A549 (cell line): ENCODE measurements at regions not wholly inside any gene's neighbourhood (a gene's known extent, or its start where the extent isn't known, plus 50 kb on each side); places are given as distances from the start of the nearest gene placed in this dataset.

Experiments used
- ATAC-seq, 2 experiments: fragments of 200-7000 bp in 1 of 2; fragments of >200 bp in 1 of 2; cut with Nextera tagmentation in 1 of 2; cut with Tn5 transposase in 1 of 2; 3 replicates each; pipeline versions ENCODE4 v1.8.0 to v1.9.1; 2018 to 2020; ENCODE audit warnings: mild to moderate bottlenecking in 1 of 2, moderate library complexity in 1 of 2
- CTCF ChIA-PET: fragments of 300-600 bp; sonication (Branson Sonifier 250); formaldehyde crosslinking; extraction: SDS; loops from one replicate; lab custom pipeline; 2021; ENCODE audit warnings: antibody characterized with exemption, inconsistent platforms; lab: Yijun Ruan, JAX
- POLR2A ChIA-PET: fragments of 350-600 bp; formaldehyde crosslinking; extraction: SDS; loops from one replicate; lab custom pipeline; 2021; ENCODE audit warnings: antibody characterized with exemption, inconsistent platforms; lab: Yijun Ruan, JAX
- DNase-seq, 2 experiments: peaks; one replicate each; pipeline versions ENCODE4 v3.0.0 to v3.0.0-alpha.2; 2011 to 2016; ENCODE audit warnings: low read depth in 1 of 2, low spot score in 1 of 2
- FAIRE-seq: peaks from 2 replicates; lab custom pipeline; 2011; peaks lifted over from hg19 to GRCh38; lab: Jason Lieb, UNC
- H3K27ac ChIP-seq, 2 experiments: fragments of >200 bp; sonication (Bioruptor Twin); formaldehyde crosslinking; 3 replicates each; pipeline ENCODE4 v1.5.1; 2016 to 2017
- H3K4me1 ChIP-seq: fragments of >200 bp; sonication (Bioruptor Twin); formaldehyde crosslinking; 3 replicates; pipeline ENCODE4 v1.6.1; 2016
- H3K4me2 ChIP-seq: fragments of >200 bp; sonication (Bioruptor Twin); formaldehyde crosslinking; 3 replicates; pipeline ENCODE4 v1.6.1; 2016
- H3K4me3 ChIP-seq: fragments of >200 bp; sonication (Bioruptor Twin); formaldehyde crosslinking; 3 replicates; pipeline ENCODE4 v1.5.1; 2016
- H3K9me3 ChIP-seq: fragments of >200 bp; sonication (Bioruptor Twin); formaldehyde crosslinking; 3 replicates; pipeline ENCODE4 v1.6.1; 2016
- CBX2 ChIP-seq: fragments of 200-600 bp; sonication (generic); IDR thresholded peaks from 2 replicates; pipeline ENCODE4 v1.6.1; 2016; ENCODE audit warnings: low read depth, mild to moderate bottlenecking, borderline replicate concordance
- CEBPB ChIP-seq, 2 experiments: fragments of >200 bp in 1 of 2; sonication (Bioruptor Twin) in 1 of 2; formaldehyde crosslinking in 1 of 2; IDR thresholded peaks; 2 replicates each; pipeline ENCODE4 v1.6.1; 2012 to 2016
- CHD2 ChIP-seq: fragments of 150-350 bp; IDR thresholded peaks from 2 replicates; pipeline ENCODE4 v1.6.1; 2014; ENCODE audit warnings: low read length; ENCODE audit not compliant: partially characterized antibody
- EP300 ChIP-seq, 2 experiments: fragments of >200 bp; sonication (Bioruptor Twin); formaldehyde crosslinking; IDR thresholded peaks; 2 replicates in 1 of 2; 3 replicates in 1 of 2; pipeline ENCODE4 v1.6.1; 2016 to 2017
- FOSL2 ChIP-seq, 2 experiments: fragments of 450-650 bp in 1 of 2; fragments of >200 bp in 1 of 2; sonication (Bioruptor Twin) in 1 of 2; formaldehyde crosslinking; IDR thresholded peaks; 2 replicates each; pipeline versions ENCODE4 v1.5.0 to v1.6.1; 2016 to 2020; ENCODE audit warnings: mild to moderate bottlenecking in 1 of 2, moderate library complexity in 1 of 2
- HDAC2 ChIP-seq: fragments of 200-600 bp; sonication (generic); IDR thresholded peaks from 2 replicates; pipeline ENCODE4 v1.6.1; 2016
- HES2 ChIP-seq: fragments of >200 bp; sonication (Bioruptor Twin); formaldehyde crosslinking; IDR thresholded peaks from 2 replicates; pipeline ENCODE4 v1.6.1; 2016
- HOXA7 ChIP-seq: fragments of 250-450 bp; sonication (Bioruptor Pico); IDR thresholded peaks from 2 replicates; pipeline ENCODE4 v1.5.0; 2020; ENCODE audit warnings: mild to moderate bottlenecking, moderate library complexity
- HOXB13 ChIP-seq: fragments of 250-450 bp; sonication (Bioruptor Pico); IDR thresholded peaks from 2 replicates; pipeline ENCODE4 v1.5.0; 2020; ENCODE audit warnings: low read depth, mild to moderate bottlenecking, moderate library complexity
- JUN ChIP-seq, 2 experiments: fragments of >200 bp; sonication (Bioruptor Twin); formaldehyde crosslinking; IDR thresholded peaks; 2 replicates in 1 of 2; 3 replicates in 1 of 2; pipeline ENCODE4 v1.6.1; 2016 to 2017
- JUNB ChIP-seq: fragments of >200 bp; sonication (Bioruptor Twin); formaldehyde crosslinking; IDR thresholded peaks from 2 replicates; pipeline ENCODE4 v1.6.1; 2016
- KDM5A ChIP-seq: fragments of 200-600 bp; sonication (generic); IDR thresholded peaks from 2 replicates; pipeline ENCODE4 v1.6.1; 2016; ENCODE audit warnings: antibody characterized with exemption, mild to moderate bottlenecking
- PHF8 ChIP-seq: fragments of 200-600 bp; sonication (generic); IDR thresholded peaks from 2 replicates; pipeline ENCODE4 v1.6.1; 2016; ENCODE audit warnings: low read depth, mild to moderate bottlenecking, antibody characterized with exemption, moderate library complexity, borderline replicate concordance
- RARB ChIP-seq: fragments of 250-450 bp; sonication (Bioruptor Pico); IDR thresholded peaks from 2 replicates; pipeline ENCODE4 v1.8.0; 2021; ENCODE audit warnings: mild to moderate bottlenecking, moderate library complexity
- RCOR1 ChIP-seq: fragments of 150-350 bp; IDR thresholded peaks from 2 replicates; pipeline ENCODE4 v1.6.1; 2014; ENCODE audit warnings: antibody characterized with exemption, low read length, low read depth
- RFX5 ChIP-seq: fragments of 450-650 bp; IDR thresholded peaks from 2 replicates; pipeline ENCODE4 v1.7.1; 2014; ENCODE audit warnings: antibody characterized with exemption, mild to moderate bottlenecking, moderate library complexity
- SMC3 ChIP-seq: fragments of >200 bp; sonication (Bioruptor Twin); formaldehyde crosslinking; IDR thresholded peaks from 3 replicates; pipeline ENCODE4 v1.6.1; 2018; ENCODE audit warnings: inconsistent platforms
- SREBF2 ChIP-seq: fragments of 450-650 bp; IDR thresholded peaks from 2 replicates; pipeline ENCODE4 v1.6.1; 2014; ENCODE audit warnings: mild to moderate bottlenecking, moderate library complexity
- USF2 ChIP-seq: fragments of 450-650 bp; IDR thresholded peaks from 2 replicates; pipeline ENCODE4 v1.6.1; 2014; ENCODE audit warnings: antibody characterized with exemption
- ZC3H11A ChIP-seq: fragments of 450-650 bp; IDR thresholded peaks from 2 replicates; pipeline ENCODE4 v1.6.1; 2014; ENCODE audit warnings: antibody characterized with exemption, mild to moderate bottlenecking
- ZNF302 ChIP-seq: fragments of 250-450 bp; sonication (Bioruptor Pico); IDR thresholded peaks from 2 replicates; pipeline ENCODE4 v1.9.0; 2021; ENCODE audit warnings: inconsistent platforms, mild to moderate bottlenecking, moderate library complexity
- WGBS: methylation state at CpG from one replicate; pipeline ENCODE4 v1.1.6; 2017; ENCODE audit errors: missing lambda C conversion rate; 5-methylcytosine and 5-hydroxymethylcytosine counted together
- TF ChIP-seq, protein P1 (sequence below): IDR thresholded peaks from 2 replicates; pipeline ENCODE4 v1.6.1; 2012; ENCODE audit warnings: low read depth, borderline replicate concordance
- TF ChIP-seq, protein P2 (sequence below): fragments of 250-450 bp; sonication (Bioruptor Pico); IDR thresholded peaks from 2 replicates; pipeline ENCODE4 v1.5.0; 2021; ENCODE audit warnings: mild to moderate bottlenecking, moderate library complexity, borderline replicate concordance
- TF ChIP-seq, protein P3 (sequence below): fragments of >200 bp; sonication (Bioruptor Twin); formaldehyde crosslinking; IDR thresholded peaks from 3 replicates; pipeline ENCODE4 v1.6.1; 2016
- TF ChIP-seq, protein P4 (sequence below): fragments of 250-450 bp; sonication (Bioruptor Pico); IDR thresholded peaks from 2 replicates; pipeline ENCODE4 v1.5.0; 2020; ENCODE audit warnings: low read depth, mild to moderate bottlenecking, moderate library complexity

DNA sequence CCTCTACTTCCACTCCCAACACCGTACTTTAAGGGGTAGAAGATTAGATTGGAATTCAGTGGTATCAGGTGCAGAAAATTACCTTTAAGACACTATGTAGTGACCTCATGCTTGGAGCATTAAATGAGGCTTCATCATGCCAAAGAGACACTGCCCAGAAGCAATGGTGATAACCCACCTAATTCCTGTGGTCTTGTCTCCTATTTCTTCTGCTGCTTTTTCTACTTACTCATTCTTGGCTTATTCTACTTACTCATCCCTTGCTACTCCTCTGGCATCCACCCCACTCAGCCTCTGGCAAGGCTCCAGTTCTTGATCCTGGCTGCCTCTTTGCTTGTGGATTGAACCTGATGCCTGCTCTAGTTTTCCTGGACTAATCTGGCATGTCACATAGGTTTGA is 62.3 kb upstream of the ADAMTS3 start:
- DNase-seq (no peak), FAIRE-seq (no peak), ATAC-seq (no peak)
- no peak overlapping the region for H3K4me3 ChIP-seq
- ChIA-PET CTCF (no interaction called here), POLR2A (no interaction called here)
- TF ChIP-seq HES2 = no peak
- no peak for TF ChIP-seq JUN (IDR thresholded peaks at IDR 0.05)
- no peak for TF ChIP-seq FOSL2 (IDR thresholded peaks at IDR 0.05)
- no peak for TF ChIP-seq FOSL2 (CRISPR knock-in tag; IDR thresholded peaks at IDR 0.05)
- TF ChIP-seq, protein P1, sequence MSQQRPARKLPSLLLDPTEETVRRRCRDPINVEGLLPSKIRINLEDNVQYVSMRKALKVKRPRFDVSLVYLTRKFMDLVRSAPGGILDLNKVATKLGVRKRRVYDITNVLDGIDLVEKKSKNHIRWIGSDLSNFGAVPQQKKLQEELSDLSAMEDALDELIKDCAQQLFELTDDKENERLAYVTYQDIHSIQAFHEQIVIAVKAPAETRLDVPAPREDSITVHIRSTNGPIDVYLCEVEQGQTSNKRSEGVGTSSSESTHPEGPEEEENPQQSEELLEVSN = no peak
- no peak for TF ChIP-seq HOXA7 (CRISPR knock-in tag)
- no peak for TF ChIP-seq JUNB
- no peak for TF ChIP-seq RFX5
- TF ChIP-seq HOXB13 (CRISPR knock-in tag) = no peak
- TF ChIP-seq CEBPB (IDR thresholded peaks at IDR 0.05) = no peak
- no peak for TF ChIP-seq PHF8
- no peak for TF ChIP-seq SREBF2
- TF ChIP-seq HDAC2 = no peak
- no peak for TF ChIP-seq KDM5A
- H3K27ac ChIP-seq = no peak overlapping the region
- H3K4me2 ChIP-seq = no peak overlapping the region
- H3K9me3 ChIP-seq = no peaks in the 10 kb centered on the region
- no peaks in the 10 kb centered on the region for H3K4me1 ChIP-seq
- 0% methylated on average over 1 of the region's 1 CpG for WGBS

GRCh38 chr4:72629540-72629939 is 60.5 kb upstream of the ADAMTS3 start:
- DNase-seq = no peak
- Histone ChIP-seq H3K27ac (no peak overlapping the region), H3K9me3 (no peaks in the 10 kb centered on the region), H3K4me2 (no peak overlapping the region), H3K4me3 (no peak overlapping the region), H3K4me1 (no peaks in the 10 kb centered on the region)
- POLR2A ChIA-PET = no interaction called here
- TF ChIP-seq PHF8 (no peak), ZNF302 (CRISPR knock-in tag) (no peak), CHD2 (no peak), EP300 (IDR thresholded peaks at IDR 0.05) (no peak), ZC3H11A (no peak), HES2 (no peak), RCOR1 (no peak), SMC3 (no peak), USF2 (no peak), HOXB13 (CRISPR knock-in tag) (no peak), CBX2 (no peak), RARB (CRISPR knock-in tag) (no peak)
- TF ChIP-seq, protein P2, sequence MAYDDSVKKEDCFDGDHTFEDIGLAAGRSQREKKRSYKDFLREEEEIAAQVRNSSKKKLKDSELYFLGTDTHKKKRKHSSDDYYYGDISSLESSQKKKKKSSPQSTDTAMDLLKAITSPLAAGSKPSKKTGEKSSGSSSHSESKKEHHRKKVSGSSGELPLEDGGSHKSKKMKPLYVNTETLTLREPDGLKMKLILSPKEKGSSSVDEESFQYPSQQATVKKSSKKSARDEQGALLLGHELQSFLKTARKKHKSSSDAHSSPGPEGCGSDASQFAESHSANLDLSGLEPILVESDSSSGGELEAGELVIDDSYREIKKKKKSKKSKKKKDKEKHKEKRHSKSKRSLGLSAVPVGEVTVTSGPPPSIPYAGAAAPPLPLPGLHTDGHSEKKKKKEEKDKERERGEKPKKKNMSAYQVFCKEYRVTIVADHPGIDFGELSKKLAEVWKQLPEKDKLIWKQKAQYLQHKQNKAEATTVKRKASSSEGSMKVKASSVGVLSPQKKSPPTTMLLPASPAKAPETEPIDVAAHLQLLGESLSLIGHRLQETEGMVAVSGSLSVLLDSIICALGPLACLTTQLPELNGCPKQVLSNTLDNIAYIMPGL = no peak
- TF ChIP-seq, protein P1 = no peak
- TF ChIP-seq, protein P3, sequence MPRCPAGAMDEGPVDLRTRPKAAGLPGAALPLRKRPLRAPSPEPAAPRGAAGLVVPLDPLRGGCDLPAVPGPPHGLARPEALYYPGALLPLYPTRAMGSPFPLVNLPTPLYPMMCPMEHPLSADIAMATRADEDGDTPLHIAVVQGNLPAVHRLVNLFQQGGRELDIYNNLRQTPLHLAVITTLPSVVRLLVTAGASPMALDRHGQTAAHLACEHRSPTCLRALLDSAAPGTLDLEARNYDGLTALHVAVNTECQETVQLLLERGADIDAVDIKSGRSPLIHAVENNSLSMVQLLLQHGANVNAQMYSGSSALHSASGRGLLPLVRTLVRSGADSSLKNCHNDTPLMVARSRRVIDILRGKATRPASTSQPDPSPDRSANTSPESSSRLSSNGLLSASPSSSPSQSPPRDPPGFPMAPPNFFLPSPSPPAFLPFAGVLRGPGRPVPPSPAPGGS = no peak
- TF ChIP-seq, protein P4, sequence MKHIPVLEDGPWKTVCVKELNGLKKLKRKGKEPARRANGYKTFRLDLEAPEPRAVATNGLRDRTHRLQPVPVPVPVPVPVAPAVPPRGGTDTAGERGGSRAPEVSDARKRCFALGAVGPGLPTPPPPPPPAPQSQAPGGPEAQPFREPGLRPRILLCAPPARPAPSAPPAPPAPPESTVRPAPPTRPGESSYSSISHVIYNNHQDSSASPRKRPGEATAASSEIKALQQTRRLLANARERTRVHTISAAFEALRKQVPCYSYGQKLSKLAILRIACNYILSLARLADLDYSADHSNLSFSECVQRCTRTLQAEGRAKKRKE (CRISPR knock-in tag) = no peak
- CTCF ChIA-PET = no interaction called here
- WGBS = 56% methylated on average over 1 of the region's 1 CpG
- ATAC-seq = no peak
- no peak for FAIRE-seq
